ENCODE measurements at regions not wholly inside any gene's neighbourhood (a gene's known extent, or its start where the extent isn't known, plus 50 kb on each side); places are given as distances from the start of the nearest gene placed in this dataset.

DNA sequence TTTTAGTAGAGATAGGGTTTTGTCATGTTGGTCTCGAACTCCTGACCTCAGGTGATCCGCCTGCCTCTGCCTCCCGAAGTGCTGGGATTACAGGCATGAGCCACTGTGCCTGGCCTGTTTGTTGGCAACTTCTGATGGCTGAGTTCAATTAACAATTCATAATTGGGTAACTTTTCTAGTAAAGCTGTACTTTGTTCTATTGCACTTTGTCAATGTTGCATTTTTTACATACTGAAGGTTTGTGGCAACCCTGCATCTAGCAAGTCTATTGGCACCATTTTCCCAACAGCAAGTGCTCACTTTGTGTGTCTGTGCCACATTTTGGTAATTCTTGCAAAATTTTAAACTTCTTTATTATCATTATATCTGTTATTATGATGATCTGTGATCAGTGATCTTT, 64.5 kb upstream of the USP24 start:
- in situ Hi-C loops (cut with HindIII; ENCODE audit: low sequenced_read_pairs) = no loop called here
- DNase-seq (ENCODE audit: low spot score) = no peak

DNA sequence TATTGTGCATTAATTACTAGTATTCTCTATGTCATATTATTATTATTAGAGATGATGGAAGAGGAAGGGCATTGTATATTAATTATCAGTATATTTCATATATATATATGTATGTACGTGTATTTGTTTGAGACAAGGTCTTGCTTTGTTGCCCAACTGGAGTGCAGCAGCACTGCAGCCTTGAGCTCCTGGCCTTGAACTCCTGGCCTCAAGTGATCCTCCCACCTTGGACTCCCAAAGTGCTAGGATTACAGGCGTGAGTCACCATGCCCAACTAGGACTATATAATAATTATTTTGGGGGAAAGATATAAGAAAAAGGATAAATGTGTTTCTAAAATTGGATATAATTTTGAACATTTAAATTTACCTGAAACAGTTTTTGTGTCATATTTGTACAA, 63.2 kb upstream of the USP24 start:
- DNase-seq (ENCODE audit: low spot score) = no peak
- in situ Hi-C loops (cut with HindIII; ENCODE audit: low sequenced_read_pairs) = no loop called here

DNA sequence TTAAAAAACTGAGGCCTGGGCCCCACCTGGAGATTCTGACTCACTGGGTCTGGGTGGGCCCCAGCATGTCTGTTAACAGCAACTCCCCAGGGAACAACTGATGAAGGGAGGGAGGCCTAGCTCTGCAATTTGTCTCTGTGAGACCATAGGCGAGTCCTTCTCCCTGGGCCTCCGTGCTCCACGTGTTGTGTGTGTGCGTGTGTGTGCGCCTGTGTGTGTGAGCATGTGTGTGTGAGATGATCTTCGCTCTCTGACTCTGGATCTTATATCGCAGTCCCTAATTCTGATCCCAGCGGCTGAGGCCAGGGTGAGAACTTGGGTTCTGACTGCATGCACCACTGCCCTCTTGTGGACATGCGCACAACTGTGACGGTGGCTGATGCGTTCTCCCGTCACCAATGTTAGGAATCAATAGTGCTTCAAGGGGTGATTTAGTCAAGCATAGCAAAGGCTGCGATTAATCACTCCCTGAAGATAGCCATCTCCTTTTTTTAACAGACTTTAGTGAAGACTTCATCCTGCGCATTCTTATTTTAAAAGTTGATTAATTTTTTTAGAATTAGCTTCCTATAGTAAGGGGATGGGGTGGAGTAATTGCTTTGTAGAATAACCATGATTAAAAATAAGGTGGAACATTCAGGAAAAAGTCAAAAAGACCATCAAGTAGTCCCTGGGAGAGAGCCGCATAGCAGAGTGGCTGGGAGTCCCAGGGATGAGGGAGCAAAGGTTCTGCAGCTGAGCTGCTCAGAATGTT, 62.4 kb upstream of the USP24 start:
- in situ Hi-C loops (cut with HindIII; ENCODE audit: low sequenced_read_pairs) = no loop called here

DNA sequence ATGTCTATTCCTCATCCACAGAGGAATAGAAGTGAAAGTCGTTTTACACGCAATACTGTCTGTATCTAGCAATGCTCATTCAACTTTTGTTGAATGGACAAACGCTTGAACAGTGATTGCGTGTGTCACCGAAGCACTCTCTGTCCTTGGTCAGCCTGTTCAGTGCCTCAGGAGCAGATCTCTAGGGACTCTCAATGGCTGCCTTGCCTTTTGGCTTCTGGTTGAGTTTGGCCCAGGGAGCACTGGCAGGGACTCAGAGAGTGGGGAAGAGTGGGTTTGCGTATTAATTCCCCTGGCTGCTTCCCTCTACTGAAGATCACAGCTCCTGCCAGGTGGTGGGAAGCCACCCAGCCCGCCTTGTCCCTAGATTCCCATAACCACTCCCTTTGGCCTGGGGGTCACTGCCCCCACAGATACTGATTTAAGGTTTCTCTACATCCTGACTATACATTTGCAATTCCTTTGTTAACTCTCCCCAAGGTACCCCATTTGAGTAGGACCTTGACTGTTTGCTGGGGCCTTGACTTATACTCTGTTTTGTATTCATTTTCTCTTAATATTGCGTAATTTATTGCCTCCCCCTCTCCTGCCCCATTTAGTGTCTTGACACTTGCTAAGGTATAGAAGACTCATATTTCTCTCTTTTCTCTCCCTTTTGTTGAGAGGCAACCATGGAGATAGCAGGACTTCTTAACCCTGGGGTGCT, 61.7 kb upstream of the USP24 start:
- peak; percentile 53 for DNase-seq (ENCODE audit: low spot score)
- in situ Hi-C loops (cut with HindIII; ENCODE audit: low sequenced_read_pairs) = no loop called here

More for the DNA sequence above, 62.4 kb upstream of the USP24 start:
- DNase-seq (ENCODE audit: low spot score) = peak; percentile 87

DNA sequence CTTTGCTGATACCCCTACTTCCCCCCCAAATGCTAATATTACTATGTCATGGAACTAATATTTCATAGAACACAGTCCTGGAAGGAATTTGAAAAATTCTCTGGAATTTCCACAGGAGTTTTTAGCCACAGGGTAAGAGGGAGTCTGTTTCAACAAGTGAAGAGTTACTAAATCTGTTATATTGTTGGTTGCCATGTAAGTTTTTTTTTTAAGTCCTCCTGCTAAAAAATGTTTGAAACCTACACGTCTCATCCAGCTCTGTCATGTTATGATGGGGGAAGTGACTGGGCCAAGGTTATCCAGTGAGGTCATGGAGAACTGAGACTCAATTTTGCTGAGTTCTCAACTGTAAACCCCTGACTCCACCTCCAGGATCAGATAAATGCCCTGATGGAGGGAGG, 60.8 kb upstream of the USP24 start:
- in situ Hi-C loops (cut with HindIII; ENCODE audit: low sequenced_read_pairs) = no loop called here

DNA sequence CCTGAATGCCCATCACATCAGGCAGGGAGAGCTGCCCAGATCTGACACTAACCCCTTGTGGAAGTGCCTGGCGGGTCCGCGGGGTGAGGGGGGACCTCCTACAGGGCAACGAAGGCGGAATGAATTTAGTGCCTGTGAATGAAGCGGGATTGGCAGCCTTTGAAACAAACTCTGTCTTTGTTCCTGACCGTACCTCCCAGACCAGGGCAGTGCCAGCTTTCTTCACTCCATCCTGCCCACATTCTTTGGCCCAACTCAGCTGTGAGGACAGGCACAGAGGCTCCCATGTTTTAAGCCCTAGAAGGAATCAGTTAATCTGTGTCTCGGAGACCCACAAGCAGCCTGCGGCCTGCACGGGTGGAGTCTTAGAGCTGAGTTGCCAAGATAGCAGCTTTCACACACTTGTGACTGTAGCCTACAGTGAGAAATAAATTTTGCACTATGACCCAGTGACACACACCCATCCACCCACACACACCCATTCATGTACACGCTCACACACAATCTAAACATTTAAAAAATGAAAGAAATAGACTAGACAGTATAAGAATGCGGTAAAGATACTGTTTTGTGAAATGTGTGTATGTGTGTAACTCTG, 60.1 kb upstream of the USP24 start:
- in situ Hi-C loops (cut with HindIII; ENCODE audit: low sequenced_read_pairs) = no loop called here
- DNase-seq (ENCODE audit: low spot score) = no peak

More for the DNA sequence above, 60.8 kb upstream of the USP24 start:
- no peak for DNase-seq (ENCODE audit: low spot score)

DNA sequence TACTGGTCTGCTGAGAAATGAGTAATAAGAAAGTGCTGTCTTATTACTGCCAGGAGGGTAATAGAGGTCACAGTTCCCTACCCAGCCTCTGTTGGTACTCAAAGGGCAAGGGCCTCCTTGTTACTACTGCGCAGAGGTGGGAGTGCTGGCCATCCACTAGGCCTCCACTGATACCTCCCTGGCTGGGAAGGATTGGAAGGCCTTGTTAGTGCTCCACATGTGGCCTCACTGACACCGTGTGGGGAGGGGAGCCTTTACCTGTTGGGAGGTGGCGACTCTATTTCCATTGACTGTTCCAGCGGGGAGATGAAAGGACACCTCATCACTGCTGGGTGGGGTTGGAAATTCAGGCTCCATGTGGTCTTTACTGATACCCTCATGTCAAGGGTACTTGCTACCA, 57.8 kb upstream of the USP24 start:
- in situ Hi-C loops (cut with HindIII; ENCODE audit: low sequenced_read_pairs) = no loop called here
- DNase-seq (ENCODE audit: low spot score) = no peak

All from G401 (cell line).